Psoas muscle (tissue), 7 donors: ENCODE measurements at regions not wholly inside any gene's neighbourhood (a gene's known extent, or its start where the extent isn't known, plus 50 kb on each side); places are given as distances from the start of the nearest gene placed in this dataset.

ENCODE experiments used
- ATAC-seq, 4 donors: fragments of 200-7000 bp; cut with Tn5 transposase; one replicate each; pipeline ENCODE4 v1.9.1; 2020; ENCODE audit warnings: moderate library complexity in 3 of 4, mild to moderate bottlenecking in 2 of 4
- DNase-seq, 2 donors: peaks; one replicate each; pipeline ENCODE4 v3.0.0-alpha.2; 2020
- H3K27ac ChIP-seq: fragments of 200-600 bp; one replicate; pipeline ENCODE4 v1.8.0; 2022
- H3K27me3 ChIP-seq, 3 donors: fragments of 200-600 bp in 1 of 3; one replicate each; pipeline versions ENCODE4 v1.6.1 to v1.8.0; 2013 to 2022; ENCODE audit warnings: low read length in 2 of 3, mild to moderate bottlenecking in 2 of 3, moderate library complexity in 1 of 3; ENCODE audit not compliant: insufficient read depth in 3 of 3
- H3K36me3 ChIP-seq, 2 donors: fragments of 200-600 bp in 1 of 2; one replicate each; pipeline versions ENCODE4 v1.6.1 to v1.8.0; 2013 to 2022; ENCODE audit warnings: low read depth in 1 of 2, mild to moderate bottlenecking in 1 of 2, moderate library complexity in 1 of 2; ENCODE audit not compliant: insufficient read depth in 1 of 2
- H3K4me1 ChIP-seq: fragments of 200-600 bp; one replicate; pipeline ENCODE4 v1.8.0; 2022
- H3K4me3 ChIP-seq: fragments of 200-600 bp; one replicate; pipeline ENCODE4 v1.8.0; 2022; ENCODE audit warnings: mild to moderate bottlenecking
- H3K9me3 ChIP-seq: fragments of 200-600 bp; one replicate; pipeline ENCODE4 v1.8.0; 2022
- CTCF ChIP-seq: fragments of 200-600 bp; IDR thresholded peaks from one replicate; pipeline ENCODE4 v1.8.0; 2022; ENCODE audit warnings: antibody characterized with exemption
- WGBS, 3 donors: extraction: QIAGEN DNeasy Blood & Tissue Kit; methylation state at CpG; one replicate each; pipeline versions ENCODE4 v1.1.6 to v1.1.7; 2013; 5-methylcytosine and 5-hydroxymethylcytosine counted together
- intact Hi-C, 2 donors: fragments of 100-400 bp; cut with DNase I; formaldehyde crosslinking; loops; one replicate each; pipeline versions ENCODE4 v1.11.0 to v1.14.2; 2022
- donor health status: healthy with polysubstance abuse.
- donor health status: DM: no; HTN: no; CAD: no; lungs with moderate emphysema.
- donor health status: Bipolar disorder and iron deficiency.
- donor health status: healthy.
- donor health status: DM: yes; HTN: yes; CAD: no.
- donor health status: DM: no; HTN: no; CAD: no.
- donor health status: DM: yes; HTN: yes; CAD: no.

DNA sequence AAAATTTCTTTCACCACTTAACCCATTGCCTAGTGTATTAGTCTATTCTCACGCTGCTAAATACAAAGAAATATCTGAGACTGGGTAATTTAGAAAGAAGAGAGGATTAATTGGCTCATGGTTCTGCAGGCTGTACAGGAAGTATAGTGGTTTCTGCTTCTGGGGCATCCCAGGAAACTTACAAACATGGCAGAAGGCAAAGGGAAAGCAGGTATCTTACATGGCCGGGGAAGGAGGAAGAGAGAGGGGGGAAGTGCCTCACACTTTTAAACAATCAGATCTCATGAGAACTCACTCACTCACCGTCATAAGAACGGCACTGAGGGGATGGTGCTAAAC is 931.4 kb upstream of the SOX9 start:
- no peak for ATAC-seq
- 72 to 88% (median 85%) methylated on average over 4 of the region's 4 CpGs for WGBS, 3 donors
- Histone ChIP-seq H3K9me3 (no peaks in the 10 kb centered on the region), H3K27me3 (no peaks in the 10 kb centered on the region), H3K4me3 (no peak overlapping the region), H3K36me3 (no peaks in the 10 kb centered on the region), H3K4me1 (no peaks in the 10 kb centered on the region), H3K27ac (no peak overlapping the region)
- intact Hi-C loops, result no loop called here
- no peak for TF ChIP-seq CTCF
- DNase-seq, result no peak

DNA sequence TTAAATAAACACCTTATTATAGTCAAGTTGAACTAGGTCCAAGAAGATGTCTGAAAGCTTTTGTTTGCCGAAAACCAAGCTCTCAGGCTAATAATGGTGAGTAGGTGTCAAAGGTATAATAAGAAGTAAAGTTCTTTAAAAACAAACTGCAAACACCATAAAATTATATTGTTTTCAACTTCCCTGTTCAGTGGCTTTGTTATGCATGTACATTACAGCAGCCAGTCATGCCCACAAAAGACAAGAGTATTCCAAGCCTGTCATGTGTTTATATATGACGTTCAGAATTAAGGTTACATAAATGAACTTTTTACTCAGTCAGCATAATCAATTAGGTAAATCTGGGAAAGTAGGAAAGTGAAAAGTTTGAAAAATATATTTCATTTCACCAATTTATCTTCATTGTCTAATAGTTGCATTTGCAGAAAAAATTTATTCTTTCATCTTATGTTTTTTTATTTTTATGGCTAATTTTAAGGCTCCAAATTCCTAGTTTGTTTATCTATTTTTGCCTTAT is 928.7 kb upstream of the SOX9 start:
- intact Hi-C loops, result no loop called here
- no peaks in the 10 kb centered on the region for H3K9me3 ChIP-seq
- DNase-seq (no peak), ATAC-seq (no peak)
- no peaks in the 10 kb centered on the region for H3K4me1 ChIP-seq
- H3K27ac ChIP-seq, result no peak overlapping the region
- no peaks in the 10 kb centered on the region for H3K27me3 ChIP-seq
- WGBS, 3 donors, result 83 to 90% (median 85%) methylated on average over 2 of the region's 2 CpGs
- TF ChIP-seq CTCF, result no peak
- H3K4me3 ChIP-seq, result no peak overlapping the region
- H3K36me3 ChIP-seq, result no peaks in the 10 kb centered on the region

DNA sequence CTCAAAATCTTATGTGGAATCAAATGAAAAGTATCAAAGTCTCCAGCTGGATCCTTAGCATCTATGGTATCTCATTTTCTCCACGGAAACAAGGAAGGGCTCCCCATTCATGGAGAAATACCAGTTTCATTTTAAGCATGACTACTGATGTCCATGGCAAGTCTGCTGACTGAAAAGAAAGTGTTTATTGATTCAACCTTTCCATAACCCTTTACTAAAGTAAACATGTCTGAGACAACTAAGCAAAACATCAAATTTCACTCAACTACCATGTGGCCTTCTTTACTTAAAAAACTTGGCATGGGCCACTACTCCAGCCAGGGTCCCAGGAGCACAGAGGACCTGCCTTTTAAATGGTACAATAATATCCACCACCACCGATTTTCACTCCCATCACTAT is 928.0 kb upstream of the SOX9 start:
- no peaks in the 10 kb centered on the region for H3K9me3 ChIP-seq
- no peaks in the 10 kb centered on the region for H3K27me3 ChIP-seq
- intact Hi-C loops, result no loop called here
- ATAC-seq (no peak), DNase-seq (no peak)
- H3K4me3 ChIP-seq, result no peak overlapping the region
- no peaks in the 10 kb centered on the region for H3K4me1 ChIP-seq
- WGBS, 3 donors, result 65 to 78% (median 74%) methylated on average over 2 of the region's 2 CpGs
- TF ChIP-seq CTCF, result no peak
- H3K27ac ChIP-seq, result no peak overlapping the region
- no peaks in the 10 kb centered on the region for H3K36me3 ChIP-seq

GRCh38 chr17:71200597-71200996 is 920.2 kb upstream of the SOX9 start:
- no peak for DNase-seq
- H3K9me3 ChIP-seq, result no peaks in the 10 kb centered on the region
- H3K4me3 ChIP-seq, result no peak overlapping the region
- intact Hi-C loops, result no loop called here
- H3K27me3 ChIP-seq, result no peaks in the 10 kb centered on the region
- no peak for ATAC-seq
- peaks cover 8% of the 10 kb centered on the region for H3K4me1 ChIP-seq
- WGBS, 3 donors, result 44 to 52% (median 49%) methylated on average over 1 of the region's 1 CpG
- H3K27ac ChIP-seq, result no peak overlapping the region
- no peaks in the 10 kb centered on the region for H3K36me3 ChIP-seq
- no peak for TF ChIP-seq CTCF

DNA sequence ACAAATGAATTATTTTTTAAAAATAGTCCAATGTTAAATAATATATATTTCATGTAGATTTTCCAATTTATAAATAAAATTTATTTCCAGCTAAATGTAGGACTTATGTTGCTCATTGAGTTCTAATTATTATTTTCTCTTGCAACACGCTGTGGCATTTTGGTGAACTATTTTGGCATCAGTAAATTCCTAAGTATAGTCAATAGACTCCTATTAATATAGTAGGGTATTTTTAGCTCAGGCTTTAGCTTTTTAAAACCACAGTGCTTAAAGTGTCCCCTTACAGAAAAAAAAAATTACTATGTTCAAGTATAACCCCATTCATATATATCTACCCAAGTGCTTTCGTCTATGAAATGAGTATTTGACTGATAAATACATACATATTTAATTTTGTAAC is 919.2 kb upstream of the SOX9 start:
- Histone ChIP-seq H3K4me1 (peaks cover 8% of the 10 kb centered on the region), H3K27ac (no peak overlapping the region), H3K36me3 (no peaks in the 10 kb centered on the region), H3K4me3 (no peak overlapping the region), H3K9me3 (no peaks in the 10 kb centered on the region), H3K27me3 (no peaks in the 10 kb centered on the region)
- ATAC-seq, result peak in 3 of 4 donors; percentile 43 to 61 (median 58)
- no peak for DNase-seq
- intact Hi-C loops, result no loop called here
- WGBS, 3 donors, result 29 to 51% (median 41%) methylated on average over 2 of the region's 2 CpGs
- no peak for TF ChIP-seq CTCF
